Duodenal mucosa (tissue), 2 donors: ENCODE measurements at regions not wholly inside any gene's neighbourhood (a gene's known extent, or its start where the extent isn't known, plus 50 kb on each side); places are given as distances from the start of the nearest gene placed in this dataset.

Experiments used
- H3K27ac ChIP-seq: one replicate; pipeline ENCODE4 v1.7.0; 2013; ENCODE audit warnings: low read depth, low read length
- H3K27me3 ChIP-seq, 2 donors: one replicate each; pipeline ENCODE4 v1.7.0; 2013; ENCODE audit warnings: low read length in 2 of 2, control low read depth in 1 of 2; ENCODE audit not compliant: insufficient read depth in 2 of 2, control insufficient read depth in 1 of 2
- H3K36me3 ChIP-seq, 2 donors: one replicate each; pipeline ENCODE4 v1.7.0; 2013; ENCODE audit warnings: low read length in 2 of 2, control low read depth in 1 of 2; ENCODE audit not compliant: insufficient read depth in 2 of 2, control insufficient read depth in 1 of 2
- H3K4me1 ChIP-seq, 2 donors: one replicate each; pipeline ENCODE4 v1.7.0; 2013; ENCODE audit warnings: low read length in 2 of 2, control low read depth in 1 of 2; ENCODE audit not compliant: insufficient read depth in 2 of 2, control insufficient read depth in 1 of 2
- H3K4me3 ChIP-seq, 2 donors: one replicate each; pipeline ENCODE4 v1.7.0; 2013; ENCODE audit warnings: low read length in 2 of 2, low read depth in 1 of 2
- H3K9ac ChIP-seq, 2 donors: one replicate each; pipeline ENCODE4 v1.7.0; 2013; ENCODE audit warnings: low read length in 2 of 2, low read depth in 1 of 2
- H3K9me3 ChIP-seq, 2 donors: one replicate each; pipeline ENCODE4 v1.7.0; 2013; ENCODE audit warnings: low read length in 2 of 2, control low read depth in 1 of 2; ENCODE audit not compliant: control insufficient read depth in 1 of 2

DNA sequence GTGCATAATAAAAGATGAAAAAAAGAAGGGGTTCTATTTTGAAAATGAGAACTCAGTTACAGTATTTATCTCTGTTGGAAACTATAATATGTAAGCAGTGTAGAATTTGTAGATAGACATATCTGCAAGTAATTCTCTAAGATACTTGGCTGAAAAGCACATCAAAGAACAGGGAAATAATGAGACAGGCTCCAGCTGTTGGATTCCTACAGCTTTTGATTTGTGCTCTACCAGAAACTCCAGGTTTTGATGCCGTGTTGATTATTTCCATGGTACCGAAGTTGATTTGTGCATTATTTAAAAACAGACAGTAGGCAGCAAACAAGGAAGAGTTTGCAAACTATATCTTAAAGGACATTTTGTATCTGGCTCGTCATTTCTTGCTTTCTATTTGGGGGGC lies 2098.7 kb upstream of the WWC1 start:
- Histone ChIP-seq H3K9ac (no peak overlapping the region), H3K27me3 (no peaks in the 10 kb centered on the region), H3K27ac (no peak overlapping the region), H3K4me1 (peaks cover 0 to 8% of the 10 kb centered on the region in 2 donors), H3K36me3 (no peaks in the 10 kb centered on the region), H3K4me3 (no peak overlapping the region), H3K9me3 (no peaks in the 10 kb centered on the region)

DNA sequence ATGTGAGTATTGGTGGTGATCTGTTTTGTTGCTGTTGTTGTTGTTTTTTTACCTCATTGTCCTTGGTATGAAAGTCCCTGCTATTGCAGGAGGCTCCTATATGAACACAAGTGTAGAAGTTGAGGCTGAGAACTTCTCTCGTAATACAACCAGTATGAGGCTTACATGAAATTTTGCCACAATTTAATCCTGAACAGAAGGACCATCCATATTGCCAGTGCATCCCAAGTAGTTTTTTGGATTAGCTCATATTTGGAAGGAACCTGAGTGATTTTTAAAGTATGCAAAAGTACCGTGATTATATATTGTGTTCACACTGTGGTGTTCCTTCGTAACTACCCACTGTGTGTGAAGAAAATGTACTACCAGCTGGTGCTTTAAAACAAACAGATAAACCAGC lies 2095.5 kb upstream of the WWC1 start:
- Histone ChIP-seq H3K27ac (no peak overlapping the region), H3K4me1 (no peaks in the 10 kb centered on the region), H3K36me3 (no peaks in the 10 kb centered on the region), H3K4me3 (no peak overlapping the region), H3K9ac (no peak overlapping the region), H3K9me3 (no peaks in the 10 kb centered on the region), H3K27me3 (no peaks in the 10 kb centered on the region)

DNA sequence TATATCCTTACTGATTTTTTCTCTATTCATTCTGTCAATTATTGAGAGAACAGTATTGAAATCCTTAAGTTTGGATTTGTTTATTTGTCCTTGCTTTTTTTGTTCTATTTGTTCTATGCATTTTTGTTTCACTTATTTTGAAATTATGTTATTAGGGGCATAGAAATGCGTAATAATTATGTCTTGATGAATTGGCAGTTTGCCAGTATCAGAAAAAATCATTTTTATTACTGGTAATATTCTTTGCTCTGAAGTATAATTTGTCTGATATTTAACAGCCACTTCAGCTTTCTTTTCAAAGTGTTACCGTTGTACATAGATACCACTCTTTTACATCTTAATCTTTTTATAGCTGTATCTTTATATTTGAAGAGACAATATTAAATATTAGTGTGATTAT lies 2090.9 kb upstream of the WWC1 start:
- Histone ChIP-seq H3K4me1 (no peaks in the 10 kb centered on the region), H3K4me3 (no peak overlapping the region), H3K9ac (no peak overlapping the region), H3K27ac (no peak overlapping the region), H3K9me3 (no peaks in the 10 kb centered on the region), H3K27me3 (no peaks in the 10 kb centered on the region), H3K36me3 (no peaks in the 10 kb centered on the region)

DNA sequence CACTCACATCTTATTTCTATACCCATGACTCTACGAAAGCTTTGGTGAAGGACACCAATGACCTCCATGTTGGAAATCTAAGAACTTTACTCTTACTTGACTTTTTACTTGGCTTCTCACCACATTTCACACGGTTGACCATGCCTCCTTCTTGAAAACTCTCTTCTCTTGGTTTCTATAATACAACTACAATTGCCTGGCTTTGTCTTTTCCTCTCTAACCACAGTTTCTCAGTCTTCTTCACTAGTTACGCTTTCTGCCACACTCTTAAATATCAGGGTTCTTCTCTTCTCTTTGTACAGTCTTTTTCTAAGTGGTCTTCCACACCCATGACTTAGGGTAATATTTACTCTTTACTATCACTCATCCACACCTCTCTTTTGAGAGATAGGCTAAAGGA lies 2079.8 kb upstream of the WWC1 start:
- H3K9ac ChIP-seq, result no peak overlapping the region
- no peaks in the 10 kb centered on the region for H3K9me3 ChIP-seq
- no peak overlapping the region for H3K4me3 ChIP-seq
- no peaks in the 10 kb centered on the region for H3K27me3 ChIP-seq
- H3K4me1 ChIP-seq, result no peaks in the 10 kb centered on the region
- no peak overlapping the region for H3K27ac ChIP-seq
- no peaks in the 10 kb centered on the region for H3K36me3 ChIP-seq

DNA sequence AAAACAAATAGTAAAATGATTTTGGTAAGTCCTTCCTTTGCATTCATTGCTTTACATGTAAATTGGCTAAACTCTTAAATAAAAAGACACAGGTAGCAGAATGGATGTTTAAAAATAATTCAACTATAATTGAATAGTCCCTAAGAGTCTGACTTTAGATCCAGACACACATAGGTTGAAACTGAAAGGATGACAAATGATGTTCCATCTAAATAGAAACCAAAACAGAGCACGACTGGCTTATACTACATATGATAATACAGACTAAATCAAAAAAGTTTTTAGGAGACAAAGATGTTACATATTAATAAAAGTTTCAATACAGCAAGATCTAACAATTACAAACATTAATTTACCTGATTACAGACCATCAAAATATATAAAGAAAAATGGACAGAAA lies 2055.1 kb upstream of the WWC1 start:
- Histone ChIP-seq H3K4me1 (no peaks in the 10 kb centered on the region), H3K36me3 (no peaks in the 10 kb centered on the region), H3K9me3 (peaks cover 0 to 3% of the 10 kb centered on the region in 2 donors), H3K27ac (no peak overlapping the region), H3K27me3 (no peaks in the 10 kb centered on the region), H3K4me3 (no peak overlapping the region), H3K9ac (no peak overlapping the region)

DNA sequence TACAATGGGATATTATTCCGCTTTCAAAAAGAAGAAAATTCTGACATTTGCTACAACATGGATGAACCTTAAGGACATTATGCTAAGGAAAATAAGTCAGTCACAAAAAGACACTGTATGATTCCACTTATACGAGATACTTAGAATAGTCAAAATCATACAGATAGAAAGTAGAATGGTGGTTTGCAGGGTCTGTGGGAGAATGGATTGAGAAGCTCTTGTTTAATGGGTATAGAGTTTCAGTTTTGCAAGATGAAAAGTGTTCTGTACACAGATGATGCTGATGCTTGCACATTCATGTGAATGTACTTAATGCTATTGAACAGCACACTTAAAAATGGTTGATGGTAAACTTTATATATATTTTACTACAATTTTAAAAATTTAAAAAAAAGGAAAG lies 2050.7 kb upstream of the WWC1 start:
- H3K4me1 ChIP-seq, result no peaks in the 10 kb centered on the region
- no peaks in the 10 kb centered on the region for H3K9me3 ChIP-seq
- H3K27me3 ChIP-seq, result no peaks in the 10 kb centered on the region
- no peak overlapping the region for H3K9ac ChIP-seq
- no peak overlapping the region for H3K4me3 ChIP-seq
- no peak overlapping the region for H3K27ac ChIP-seq
- H3K36me3 ChIP-seq, result no peaks in the 10 kb centered on the region

DNA sequence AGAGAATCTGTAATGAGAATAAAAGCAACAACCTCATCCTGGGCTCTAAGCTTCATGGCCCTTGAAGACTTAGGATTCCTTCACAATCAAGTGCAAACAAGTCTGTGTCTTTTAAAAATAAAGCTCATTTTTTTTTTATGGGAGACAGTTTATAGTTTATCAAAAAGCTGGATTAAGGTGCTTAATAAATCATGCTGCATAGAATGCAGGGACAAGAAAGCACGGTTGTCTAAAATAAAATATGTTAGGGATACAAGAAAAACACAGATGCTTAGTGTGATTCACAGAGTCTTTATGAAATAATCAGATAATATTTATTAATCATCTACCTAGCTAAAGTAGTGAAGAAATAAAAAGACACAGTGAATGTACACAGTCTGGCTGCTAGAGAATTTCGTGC lies 2045.9 kb upstream of the WWC1 start:
- no peaks in the 10 kb centered on the region for H3K36me3 ChIP-seq
- H3K9me3 ChIP-seq, result no peaks in the 10 kb centered on the region
- no peak overlapping the region for H3K9ac ChIP-seq
- H3K27me3 ChIP-seq, result no peaks in the 10 kb centered on the region
- H3K4me3 ChIP-seq, result no peak overlapping the region
- no peak overlapping the region for H3K27ac ChIP-seq
- H3K4me1 ChIP-seq, result no peaks in the 10 kb centered on the region

DNA sequence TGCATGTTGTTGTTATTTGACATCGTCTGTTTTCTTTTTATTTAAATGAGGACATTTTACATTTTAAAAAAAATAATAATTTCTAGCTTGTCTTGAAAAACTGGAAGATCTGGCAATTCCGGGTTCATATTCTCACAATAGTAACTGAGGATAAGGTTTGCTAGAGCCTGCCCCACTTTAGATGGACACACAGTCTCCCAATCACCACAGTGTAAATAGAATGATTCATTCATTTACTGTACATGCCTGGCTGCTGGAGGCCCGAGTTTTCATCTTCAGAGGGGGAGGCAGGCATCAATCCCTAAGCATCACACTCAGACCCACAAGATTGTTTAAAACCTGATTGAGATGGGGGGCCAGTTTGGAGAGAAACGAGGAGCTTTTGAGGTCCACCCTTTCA lies 2039.7 kb upstream of the WWC1 start:
- no peak overlapping the region for H3K9ac ChIP-seq
- H3K4me1 ChIP-seq, result no peaks in the 10 kb centered on the region
- peaks cover 0 to 7% of the 10 kb centered on the region in 2 donors for H3K9me3 ChIP-seq
- H3K36me3 ChIP-seq, result no peaks in the 10 kb centered on the region
- no peak overlapping the region for H3K4me3 ChIP-seq
- H3K27me3 ChIP-seq, result no peaks in the 10 kb centered on the region
- no peak overlapping the region for H3K27ac ChIP-seq

DNA sequence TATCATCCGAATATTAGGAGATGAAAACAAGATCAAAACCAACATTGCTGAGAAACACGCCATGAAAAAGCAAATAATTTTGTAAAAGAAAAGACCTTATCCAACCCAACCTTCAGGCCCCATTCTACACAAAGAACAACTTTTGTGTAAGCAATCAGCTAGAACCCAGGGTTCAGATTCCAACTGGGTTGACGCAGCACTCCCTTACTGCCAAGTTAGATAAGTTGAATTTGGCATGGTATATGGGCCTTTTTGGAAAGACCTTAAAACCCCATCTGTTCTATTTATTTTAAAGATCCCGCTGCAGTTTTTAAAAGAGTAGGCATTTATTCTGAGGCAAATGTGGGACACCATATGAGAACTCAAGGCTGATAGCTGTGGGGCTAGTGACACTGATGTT lies 2033.8 kb upstream of the WWC1 start:
- Histone ChIP-seq H3K9ac (no peak overlapping the region), H3K4me3 (no peak overlapping the region), H3K27ac (no peak overlapping the region), H3K9me3 (peaks cover 0 to 6% of the 10 kb centered on the region in 2 donors), H3K36me3 (no peaks in the 10 kb centered on the region), H3K4me1 (no peaks in the 10 kb centered on the region), H3K27me3 (no peaks in the 10 kb centered on the region)

DNA sequence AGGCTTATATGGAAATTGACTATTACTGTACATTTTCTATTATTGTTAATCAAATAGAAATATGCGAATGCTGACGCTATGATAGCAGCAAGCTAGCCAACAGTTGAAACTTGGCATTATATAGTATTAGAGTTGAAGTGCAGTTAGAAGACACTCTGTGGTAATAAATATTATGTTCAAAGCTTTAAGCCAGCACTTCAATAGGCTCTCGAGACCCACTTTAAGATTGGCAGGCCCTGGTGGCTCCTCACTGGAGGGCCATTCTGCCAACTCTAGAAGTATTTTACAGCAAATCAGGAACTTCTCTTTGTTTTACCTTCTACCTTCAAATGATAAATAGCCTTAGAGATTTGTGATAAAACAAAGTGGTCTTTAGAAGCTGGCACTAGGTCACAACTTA lies 2029.0 kb upstream of the WWC1 start:
- Histone ChIP-seq H3K4me3 (no peak overlapping the region), H3K27me3 (no peaks in the 10 kb centered on the region), H3K9ac (no peak overlapping the region), H3K9me3 (no peaks in the 10 kb centered on the region), H3K36me3 (no peaks in the 10 kb centered on the region), H3K4me1 (no peaks in the 10 kb centered on the region), H3K27ac (no peak overlapping the region)

DNA sequence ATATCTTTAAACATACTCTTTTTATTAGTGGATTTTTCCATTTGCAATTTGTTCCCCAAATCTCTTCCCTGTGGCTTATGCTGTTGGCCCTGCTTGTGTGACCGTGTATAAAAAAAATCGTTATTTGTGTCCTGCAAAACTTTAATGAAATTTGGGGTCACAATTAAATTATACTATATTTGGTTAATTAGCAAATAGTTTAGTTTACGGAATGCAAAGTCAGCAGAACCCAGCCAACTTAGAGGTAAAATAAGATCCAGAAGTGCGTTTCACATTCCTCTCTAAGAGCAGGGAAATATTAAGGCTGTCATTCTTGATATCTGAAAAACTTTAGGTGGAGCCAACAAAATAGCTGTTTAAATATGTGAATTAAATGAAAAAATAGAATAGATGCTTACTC lies 2023.5 kb upstream of the WWC1 start:
- H3K4me1 ChIP-seq, result no peaks in the 10 kb centered on the region
- H3K9me3 ChIP-seq, result no peaks in the 10 kb centered on the region
- H3K27ac ChIP-seq, result no peak overlapping the region
- no peaks in the 10 kb centered on the region for H3K36me3 ChIP-seq
- no peak overlapping the region for H3K4me3 ChIP-seq
- H3K9ac ChIP-seq, result no peak overlapping the region
- H3K27me3 ChIP-seq, result no peaks in the 10 kb centered on the region
